Stimulated activated CD4-positive, alpha-beta T cell treated with anti-CD3 and anti-CD28 coated beads, Interleukin-1b, Interleukin-23, amount 100 ng/mL, for 4 hours (primary cell): ENCODE measurements at regions not wholly inside any gene's neighbourhood (a gene's known extent, or its start where the extent isn't known, plus 50 kb on each side); places are given as distances from the start of the nearest gene placed in this dataset.

Experiments used
- DNase-seq, 2 donors: peaks; one replicate each; pipeline ENCODE4 v3.0.0-alpha.2; 2020; ENCODE audit warnings: low read depth in 2 of 2

- DNase-seq = no peak
Measured at GRCh38 chr22:48943567-48944432, 883.9 kb downstream of the BRD1 start.

GRCh38 chr22:48942698-48943566 lies 884.7 kb downstream of the BRD1 start:
- DNase-seq = no peak

- no peak for DNase-seq
Measured at GRCh38 chr22:48941903-48942575, 885.6 kb downstream of the BRD1 start.

GRCh38 chr22:48941033-48941902 lies 886.4 kb downstream of the BRD1 start:
- no peak for DNase-seq

DNA sequence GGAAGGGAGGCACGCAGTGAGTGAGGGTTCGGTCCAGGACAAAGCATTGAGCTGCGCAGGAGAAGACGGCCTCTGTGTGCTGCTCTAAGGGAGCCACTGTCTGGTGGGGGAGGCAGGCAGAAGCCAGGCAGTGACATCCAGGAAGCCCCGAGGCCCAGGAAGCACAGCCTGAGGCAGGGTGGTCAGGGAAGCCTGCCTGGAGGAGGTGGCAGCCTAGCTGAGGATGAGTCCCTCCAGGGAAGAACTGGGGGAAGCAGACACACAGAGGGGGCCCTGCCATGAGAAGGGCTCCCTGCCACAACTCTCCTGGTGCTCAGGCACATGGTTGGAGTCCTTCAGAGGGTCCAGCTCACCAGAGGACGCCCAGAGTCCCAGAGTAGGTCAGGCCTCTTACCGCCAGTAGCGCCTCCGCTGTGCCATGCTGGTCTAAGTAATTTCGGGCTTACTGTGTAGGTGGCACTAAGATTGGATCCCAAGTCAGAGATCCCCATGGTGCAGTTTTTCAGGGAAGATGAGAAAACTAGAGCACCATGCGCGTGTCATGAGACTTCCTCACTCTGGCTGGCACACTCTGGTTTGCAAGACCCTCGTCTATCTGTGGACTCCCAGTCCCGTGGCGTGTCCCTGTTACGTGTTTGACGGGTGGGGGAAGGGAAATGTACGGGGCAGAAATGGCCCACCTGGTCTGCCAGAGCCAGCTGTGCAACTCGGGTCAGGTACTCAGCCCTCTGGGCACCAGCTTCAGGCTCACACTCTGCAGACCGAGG lies 887.2 kb downstream of the BRD1 start:
- DNase-seq = no peak

DNA sequence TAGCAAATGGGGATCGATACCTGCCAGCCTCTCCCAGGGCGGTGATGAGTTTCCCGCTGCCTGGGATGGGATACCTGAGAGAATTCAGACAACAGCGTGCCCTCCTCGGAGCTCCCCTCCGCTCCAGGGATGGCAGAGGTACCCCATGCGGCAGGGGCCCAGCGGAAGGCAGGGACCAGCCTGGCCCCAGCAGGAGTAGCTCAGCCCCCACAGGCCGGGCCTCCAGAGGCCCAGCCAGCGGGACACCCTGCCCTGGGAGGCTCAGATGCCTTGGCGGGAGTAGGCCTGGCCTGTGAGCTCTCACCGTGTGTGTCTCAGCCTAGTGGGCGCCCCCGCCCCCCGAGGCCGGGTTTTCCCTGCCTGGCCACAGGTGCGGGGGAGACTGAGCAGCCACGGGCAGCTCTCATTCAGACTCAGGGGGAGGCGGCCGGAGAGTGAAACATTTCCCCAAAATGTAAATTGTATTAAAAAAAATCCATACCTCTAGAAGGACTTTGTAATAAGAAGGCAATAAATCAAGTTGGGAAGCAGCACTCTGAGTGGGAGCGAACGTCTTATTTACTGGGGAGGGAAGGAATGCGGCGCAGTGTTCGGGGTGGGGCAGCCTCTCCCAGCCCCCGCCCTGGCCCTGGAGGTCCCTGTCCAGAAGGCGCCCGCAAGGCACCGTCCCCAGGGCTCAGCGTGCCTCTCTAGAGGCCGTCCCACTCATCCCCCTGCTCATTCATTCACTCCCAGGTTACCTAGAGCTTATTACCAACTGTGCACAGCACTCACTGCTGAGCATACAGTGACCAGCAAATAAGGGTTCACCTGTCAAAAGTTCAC lies 888.0 kb downstream of the BRD1 start:
- no peak for DNase-seq

DNA sequence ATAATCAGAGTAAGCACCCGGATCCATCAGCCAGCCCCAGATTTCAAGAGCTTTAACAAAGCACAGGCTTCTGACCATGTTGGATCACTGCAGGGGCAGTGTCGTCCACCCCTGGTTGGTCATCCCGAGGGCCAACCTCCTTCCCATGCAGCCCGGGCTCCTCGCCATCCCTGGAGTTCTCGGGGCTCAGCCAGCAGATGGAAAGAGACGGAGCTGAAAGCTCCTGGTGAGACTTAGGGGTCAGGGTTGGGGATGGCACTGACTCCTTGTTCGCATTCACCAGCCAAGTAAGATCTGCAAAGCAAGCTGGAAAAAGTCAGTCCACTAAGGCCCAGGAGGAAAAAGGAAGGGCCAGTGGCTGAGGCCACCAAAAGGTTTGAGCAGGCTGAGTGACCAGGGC lies 888.9 kb downstream of the BRD1 start:
- DNase-seq = no peak

GRCh38 chr22:48937032-48937639 lies 890.5 kb downstream of the BRD1 start:
- no peak for DNase-seq

GRCh38 chr22:48936391-48936790 lies 891.3 kb downstream of the BRD1 start:
- no peak for DNase-seq

DNA sequence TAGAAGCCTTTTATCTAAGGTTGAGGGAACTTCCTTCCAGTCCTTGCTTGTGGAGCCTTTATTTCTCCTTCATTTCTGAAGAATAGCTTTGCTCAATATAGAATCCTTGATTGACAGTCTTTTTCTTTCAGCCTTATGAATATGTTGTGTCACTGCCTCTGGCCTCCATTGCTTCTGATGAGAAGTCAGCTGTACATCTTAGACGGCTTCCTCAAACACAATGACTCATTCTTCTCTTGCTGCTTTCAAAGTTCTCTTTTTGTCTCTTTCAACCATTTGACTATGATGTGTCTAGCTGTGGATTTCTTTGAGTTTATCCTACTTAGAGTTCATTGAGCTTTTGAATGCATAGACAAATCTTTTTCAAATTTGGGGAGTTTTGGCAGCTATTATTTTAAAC lies 893.2 kb downstream of the BRD1 start:
- no peak for DNase-seq

DNA sequence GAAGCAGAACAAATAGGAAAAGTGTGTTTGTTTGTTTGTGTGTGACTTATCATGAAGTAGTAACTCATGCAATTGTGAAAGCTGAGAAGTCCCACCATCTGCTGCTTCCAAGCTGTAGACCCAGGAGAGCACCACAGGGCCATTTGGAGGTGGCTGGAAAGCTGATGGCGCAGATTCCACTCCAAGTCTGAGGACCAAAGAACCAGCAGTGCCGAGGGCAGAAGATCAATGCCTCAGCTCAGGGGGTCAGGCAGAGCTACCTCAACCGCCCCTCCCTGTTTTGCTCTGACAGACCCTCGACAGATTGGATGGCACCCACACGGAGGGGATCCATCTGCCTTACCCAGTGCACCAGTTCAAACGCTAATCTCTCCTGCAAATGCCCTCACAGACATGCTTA lies 896.2 kb downstream of the BRD1 start:
- no peak for DNase-seq

- DNase-seq = no peak
Measured at GRCh38 chr22:48929276-48929790, 898.3 kb downstream of the BRD1 start.

DNA sequence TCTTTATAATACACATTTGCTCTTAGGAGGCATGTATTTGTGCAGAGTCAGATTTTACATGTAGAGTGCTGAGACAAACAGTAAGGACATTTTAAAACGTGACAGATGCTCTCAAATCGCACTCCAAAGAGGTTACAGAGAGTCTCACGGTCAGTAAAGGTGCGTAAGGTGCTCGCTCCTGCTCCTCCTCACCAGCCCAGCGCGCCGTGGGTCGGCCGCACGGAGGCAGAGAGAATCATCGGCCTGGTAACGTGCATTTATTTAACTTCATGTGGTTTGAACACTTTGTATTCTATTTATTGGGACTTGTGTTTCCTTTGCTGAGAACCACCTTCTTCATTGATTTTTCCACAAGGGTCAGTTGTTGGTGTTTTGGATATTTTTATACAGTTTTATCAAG lies 900.1 kb downstream of the BRD1 start:
- DNase-seq = no peak

DNA sequence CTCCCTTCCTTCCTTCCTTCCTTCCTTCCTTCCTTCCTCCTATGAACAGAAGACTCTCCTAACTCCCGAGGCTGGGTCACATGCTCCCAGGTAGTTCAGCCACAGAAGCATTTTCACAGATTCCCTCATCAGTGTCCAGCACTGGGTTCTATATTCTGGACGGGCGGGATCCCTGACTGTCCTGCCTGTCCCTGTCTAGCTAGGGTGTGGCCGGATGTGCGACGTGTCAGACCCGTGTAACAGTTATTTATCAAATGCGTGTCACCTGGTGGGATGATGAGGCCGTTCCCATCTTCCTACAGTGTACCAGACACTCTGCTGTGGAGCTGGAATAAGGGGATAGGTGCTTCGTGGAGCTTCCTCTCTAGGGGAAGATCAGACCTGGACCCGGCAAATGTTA lies 901.0 kb downstream of the BRD1 start:
- DNase-seq = no peak

- no peak for DNase-seq
Measured at GRCh38 chr22:48926136-48926535, 901.5 kb downstream of the BRD1 start.

DNA sequence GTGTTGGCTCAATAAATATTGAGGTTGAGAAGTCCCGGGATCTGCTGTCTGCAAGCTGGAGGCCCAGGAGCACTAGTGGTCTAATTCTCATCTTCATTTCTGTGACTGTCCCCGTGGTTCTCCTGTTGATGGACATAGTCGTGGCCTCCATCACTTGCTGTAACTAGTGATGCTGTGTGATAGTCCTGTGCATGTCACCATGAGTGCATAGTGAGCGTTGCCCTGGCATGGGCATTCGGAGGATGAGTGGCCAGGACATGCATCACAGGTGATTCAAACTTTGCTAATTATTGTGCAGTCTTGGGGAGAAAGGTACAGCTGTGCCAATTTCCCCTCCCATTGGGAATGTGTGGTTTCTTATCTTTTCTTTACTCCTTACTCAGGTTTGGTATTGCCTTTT lies 902.2 kb downstream of the BRD1 start:
- DNase-seq = no peak

- DNase-seq = no peak
Measured at GRCh38 chr22:48923996-48924395, 903.7 kb downstream of the BRD1 start.

DNA sequence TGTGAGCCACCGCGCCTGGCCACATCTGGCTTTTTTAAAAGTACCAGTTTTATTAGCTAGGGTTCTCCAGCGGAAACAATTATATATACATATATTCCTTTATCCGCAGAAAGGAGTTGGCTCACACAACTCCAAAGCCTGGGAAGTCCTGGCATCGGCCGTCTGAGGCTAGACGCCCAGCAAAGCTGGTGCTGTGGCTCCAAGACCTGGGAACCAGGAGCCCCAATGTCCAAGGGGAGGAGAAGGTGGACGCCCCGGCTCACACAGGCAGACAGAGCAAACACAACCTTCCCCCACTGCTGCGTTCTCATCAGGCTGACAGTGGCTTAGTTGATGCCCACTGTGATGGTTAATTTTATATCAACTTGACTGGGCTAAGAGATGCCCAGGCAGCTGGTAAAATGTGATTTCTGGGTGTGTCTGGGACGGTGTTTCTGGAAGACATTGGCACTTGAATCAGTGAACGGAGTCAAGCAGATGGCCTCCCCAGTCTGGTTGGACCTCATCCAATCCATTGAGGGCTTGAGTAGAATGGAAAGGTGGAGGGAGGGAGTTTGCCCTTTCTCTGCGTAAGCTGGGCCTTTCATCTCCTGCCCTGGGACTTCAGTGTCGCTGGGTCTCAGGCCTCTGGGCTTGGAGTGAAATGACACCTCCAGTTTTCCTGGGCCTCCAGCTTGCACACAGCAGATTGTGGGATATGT lies 904.4 kb downstream of the BRD1 start:
- DNase-seq = no peak
